ENCODE measurements at regions not wholly inside any gene's neighbourhood (a gene's known extent, or its start where the extent isn't known, plus 50 kb on each side); places are given as distances from the start of the nearest gene placed in this dataset.
"Not testable (repeated sequence)": the region's sequence is repeated elsewhere in the genome, so short reads cannot be mapped to it uniquely, and the experiment has no call there.

GRCh38 chr5:6094180-6094579, 284.2 kb downstream of the MED10 start:
- TF ChIP-seq EZH2 (IDR thresholded peaks at IDR 0.05; ENCODE audit: insufficient read depth, poor library complexity, severe bottlenecking); EZH2phosphoT487 (IDR thresholded peaks at IDR 0.05; ENCODE audit: insufficient read depth, low read depth): not testable (repeated sequence)

Measured in GM23248 (cell line).